HPDE6-E6E7 (cell line): ENCODE measurements at regions not wholly inside any gene's neighbourhood (a gene's known extent, or its start where the extent isn't known, plus 50 kb on each side); places are given as distances from the start of the nearest gene placed in this dataset.

ENCODE experiments used
- DNase-seq: peaks from one replicate; pipeline ENCODE4 v3.0.0; 2011; ENCODE audit warnings: missing footprints; ENCODE audit errors: extremely low spot score

DNA sequence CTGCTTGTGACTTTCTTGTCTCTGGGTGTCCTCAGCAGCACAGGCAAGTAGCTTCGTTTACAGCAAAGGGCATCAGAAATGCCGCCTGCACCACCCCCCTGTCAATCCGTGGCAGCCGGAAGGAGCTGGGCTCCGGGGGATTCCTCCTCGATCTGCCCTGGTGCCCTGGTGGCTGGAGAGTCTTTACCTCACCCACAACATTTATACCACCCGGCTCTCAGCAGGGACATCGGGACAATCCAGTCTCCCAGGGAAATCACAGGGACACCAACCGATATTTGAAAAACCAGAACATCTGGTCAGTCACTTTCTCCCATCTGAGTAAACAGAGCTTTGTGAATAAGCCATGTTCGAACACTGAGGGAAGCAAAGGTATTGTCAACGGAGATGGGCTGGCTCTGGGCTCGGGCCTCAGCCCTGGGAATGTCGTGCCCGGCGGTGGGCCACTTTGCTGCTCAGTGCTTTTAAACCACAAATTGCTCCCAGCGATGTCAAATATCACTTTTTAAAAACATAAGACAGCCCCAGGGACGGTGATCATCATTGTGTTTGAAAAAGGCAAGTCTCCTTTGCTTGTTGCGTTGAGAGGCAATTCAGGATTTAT lies 210.0 kb upstream of the SALL3 start:
- no peak for DNase-seq

DNA sequence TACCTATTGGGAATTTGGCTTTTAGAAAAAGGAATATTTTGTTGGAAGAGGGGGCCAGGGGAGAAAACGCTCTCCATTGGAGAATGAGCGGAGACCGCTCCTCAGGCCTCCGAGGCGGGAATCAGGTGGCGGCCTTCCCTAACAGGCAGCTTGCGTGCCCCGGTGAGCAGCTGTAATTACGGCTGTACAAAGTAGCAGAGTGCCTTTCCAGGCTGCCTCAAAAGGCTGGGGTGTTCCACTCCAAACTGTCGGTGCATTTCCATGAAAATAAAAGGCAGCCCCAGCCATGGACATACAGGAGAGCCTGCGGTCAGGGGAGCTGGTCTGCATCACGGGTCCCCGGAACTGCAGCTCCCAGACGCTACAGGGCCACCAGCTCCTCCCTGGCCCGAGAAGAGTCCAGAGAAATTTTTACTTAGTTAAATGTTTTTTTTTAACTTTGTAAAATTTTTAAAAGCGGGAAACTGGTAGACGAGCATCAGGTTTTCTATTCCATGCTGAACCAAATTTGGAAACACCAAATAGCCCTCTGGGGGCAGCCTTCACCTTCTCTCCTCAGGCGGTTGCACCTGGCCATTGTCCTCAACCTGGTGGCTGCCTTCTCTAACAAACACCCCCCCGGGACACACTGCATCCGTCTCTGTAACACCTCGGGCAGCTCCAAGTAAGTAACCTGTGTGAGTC lies 209.3 kb upstream of the SALL3 start:
- no peak for DNase-seq

DNA sequence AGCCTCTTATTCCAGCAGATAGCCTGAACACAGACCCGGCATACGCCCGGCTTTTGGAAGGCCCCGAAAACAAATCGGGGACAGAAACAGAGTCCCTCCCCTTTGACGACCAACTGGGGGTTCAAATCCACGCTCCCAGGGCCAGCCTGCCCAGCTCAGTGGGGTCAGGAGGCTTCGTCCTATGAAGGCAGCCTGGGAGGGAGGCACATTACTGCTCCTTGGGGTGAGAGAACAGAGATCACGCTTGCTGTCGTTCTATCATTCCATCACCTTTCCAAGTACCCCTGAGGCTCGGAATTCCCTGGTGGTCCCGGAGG lies 208.8 kb upstream of the SALL3 start:
- DNase-seq = no peak

DNA sequence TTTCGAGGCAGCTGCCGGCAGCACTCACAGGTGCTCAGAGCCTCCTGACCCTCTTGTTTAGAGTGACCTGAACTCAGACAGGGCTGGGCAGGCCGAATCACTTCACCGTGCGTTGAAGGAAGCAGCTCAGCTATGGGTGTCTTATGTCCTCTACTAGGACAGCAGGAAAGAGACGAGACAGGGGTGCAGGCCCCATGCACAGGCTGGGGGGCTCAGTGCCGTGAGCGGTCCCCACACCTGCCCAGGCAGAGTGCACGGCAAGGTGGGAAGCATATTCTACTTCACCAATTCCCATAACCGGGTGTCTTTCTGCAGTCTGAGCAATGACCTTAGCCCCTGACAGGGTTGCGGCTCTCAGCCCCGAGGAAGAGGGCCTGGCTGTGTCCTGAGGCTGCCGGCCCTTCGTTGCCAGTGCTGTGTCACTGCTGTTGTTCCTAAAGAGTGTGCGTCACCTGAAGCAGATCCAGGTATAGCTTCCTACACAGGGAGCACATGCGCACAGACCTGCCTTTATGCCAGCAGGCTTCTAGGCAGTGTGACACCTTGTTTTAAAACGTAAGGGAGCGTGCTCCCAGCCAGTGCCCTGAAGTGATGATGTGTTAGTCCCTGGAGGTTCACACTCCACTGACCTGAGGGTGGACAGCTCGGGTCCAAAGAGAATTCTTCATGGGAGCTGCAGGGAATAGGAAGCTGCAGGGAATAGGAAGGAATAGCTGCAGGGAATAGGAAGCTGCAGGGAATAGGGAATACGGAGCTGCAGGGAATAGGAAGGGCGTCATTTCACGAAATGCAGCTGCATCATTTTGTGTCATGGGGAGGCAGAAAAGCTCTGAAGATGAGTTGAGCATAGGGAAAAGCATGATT lies 207.9 kb upstream of the SALL3 start:
- DNase-seq = no peak

DNA sequence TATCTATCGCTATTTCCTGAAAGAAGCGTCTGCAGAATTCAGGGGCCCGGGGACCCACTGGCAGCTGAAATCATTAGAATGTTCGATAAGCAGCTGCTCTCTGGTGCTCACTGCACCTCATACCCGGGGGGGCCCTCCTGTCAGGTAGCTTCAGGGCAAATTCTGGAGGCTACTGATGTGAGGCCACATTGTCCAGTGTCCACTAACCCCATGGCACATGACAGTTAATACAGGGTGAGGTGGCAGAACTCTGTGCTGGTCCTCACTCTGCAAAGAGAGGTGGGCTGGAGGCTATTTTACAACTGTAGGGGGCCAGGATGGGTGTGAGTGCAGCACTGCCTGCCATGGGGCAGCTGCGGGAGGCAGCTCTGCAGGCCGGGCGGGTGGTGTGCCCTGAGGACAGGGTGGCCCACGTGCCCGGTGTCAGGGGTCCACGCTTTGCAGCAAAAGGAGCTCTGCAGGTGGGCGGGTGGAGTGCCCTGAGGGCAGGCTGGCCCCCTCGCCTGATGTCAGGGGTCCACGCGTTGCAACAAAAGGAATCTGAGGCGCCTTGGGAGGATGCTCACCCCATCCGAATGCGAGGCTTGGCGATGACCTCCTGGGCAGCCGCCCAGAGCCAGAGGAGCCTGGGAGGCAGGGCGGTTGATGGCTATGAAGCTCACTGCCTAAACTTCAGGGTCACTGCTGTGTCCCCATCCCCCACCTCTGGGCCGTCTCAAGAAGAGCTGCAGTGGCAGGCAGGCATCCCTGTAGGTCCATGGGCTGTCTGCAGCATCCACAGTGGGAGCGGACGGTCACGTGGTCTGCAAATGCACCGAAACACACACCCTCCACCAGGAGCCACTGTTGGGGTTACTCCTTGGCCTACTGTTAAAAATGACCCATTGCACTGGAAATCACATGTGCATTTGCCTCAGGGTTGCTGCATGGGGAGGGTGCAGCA lies 207.0 kb upstream of the SALL3 start:
- DNase-seq = no peak

DNA sequence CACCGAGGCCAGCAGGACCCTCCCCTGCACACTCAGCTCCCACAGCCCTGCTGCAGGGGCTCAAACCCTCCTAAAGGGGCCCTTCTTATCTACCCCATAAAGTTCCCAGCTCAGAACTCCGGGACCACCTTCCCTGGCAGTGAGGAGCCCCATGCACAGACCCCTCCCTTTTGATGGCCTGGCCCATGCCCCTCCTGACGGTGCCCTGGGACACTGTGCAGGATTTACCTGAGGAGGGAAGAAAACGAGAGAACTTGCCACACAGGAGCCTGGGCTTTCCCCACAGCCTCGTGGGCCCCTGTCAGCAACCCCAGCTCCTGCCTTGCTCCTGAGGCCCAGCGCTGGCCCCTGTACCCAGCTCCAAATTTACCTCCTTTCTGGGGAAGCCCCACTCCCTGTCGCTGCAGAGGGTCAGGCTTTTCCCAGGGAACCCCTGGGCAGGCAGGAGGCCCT lies 206.3 kb upstream of the SALL3 start:
- DNase-seq = no peak

DNA sequence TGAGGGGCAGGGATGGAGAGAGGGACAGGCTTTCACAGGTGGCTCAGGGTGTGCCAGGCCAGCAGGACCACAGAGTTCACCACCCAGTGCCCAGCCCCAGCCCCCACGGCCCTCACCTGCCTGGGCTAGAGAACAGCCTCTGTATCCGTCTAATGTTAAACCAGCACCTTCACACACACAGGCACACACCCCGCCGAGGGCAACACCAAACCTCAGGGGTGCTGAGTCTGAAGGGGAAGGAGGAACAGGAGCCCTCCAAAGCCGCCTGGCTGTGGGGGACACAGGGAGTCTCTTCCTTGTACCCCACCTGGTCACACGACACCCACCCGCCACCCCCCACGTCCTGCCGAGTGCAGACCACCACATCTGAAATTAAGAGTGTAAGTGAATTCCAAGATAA lies 205.8 kb upstream of the SALL3 start:
- DNase-seq = no peak

DNA sequence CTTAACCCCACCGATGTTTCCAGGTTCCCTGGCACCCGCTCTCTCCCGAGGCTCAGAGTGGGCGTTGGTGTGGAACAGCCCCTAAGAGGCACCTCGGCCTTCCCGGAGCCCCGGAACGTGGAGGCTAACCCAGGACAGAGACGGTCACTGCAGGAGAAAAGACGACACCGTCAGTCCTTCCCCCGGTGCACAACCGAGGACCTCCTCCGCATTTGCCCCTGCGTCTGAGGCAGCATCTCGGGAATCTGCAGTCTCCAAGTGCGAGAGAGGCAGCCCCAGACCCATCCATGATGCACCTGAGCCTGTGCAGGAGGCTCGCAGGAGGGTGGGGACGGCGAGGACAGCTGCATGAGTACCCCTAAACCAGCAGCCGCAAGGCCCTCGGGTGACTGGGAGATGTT lies 204.9 kb upstream of the SALL3 start:
- DNase-seq = no peak

DNA sequence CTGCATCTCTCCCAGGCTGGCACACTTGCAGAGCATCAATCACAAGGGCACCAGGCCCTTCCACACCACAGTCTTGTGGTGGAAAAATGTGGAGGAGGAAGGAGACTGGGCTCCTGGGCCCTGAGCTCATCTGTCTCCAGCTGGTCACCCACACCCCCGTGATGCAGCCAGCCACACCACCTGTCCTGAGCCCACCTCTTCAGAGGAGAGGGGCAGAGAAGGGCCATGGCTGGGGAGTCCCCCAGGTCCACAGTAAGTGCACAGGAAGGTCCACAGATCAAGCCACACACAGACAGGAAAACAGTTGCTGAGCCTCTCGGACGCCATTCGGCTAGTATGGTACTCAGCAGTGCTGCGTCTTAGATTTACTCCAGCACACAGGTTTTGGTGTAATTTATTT lies 203.5 kb upstream of the SALL3 start:
- no peak for DNase-seq

DNA sequence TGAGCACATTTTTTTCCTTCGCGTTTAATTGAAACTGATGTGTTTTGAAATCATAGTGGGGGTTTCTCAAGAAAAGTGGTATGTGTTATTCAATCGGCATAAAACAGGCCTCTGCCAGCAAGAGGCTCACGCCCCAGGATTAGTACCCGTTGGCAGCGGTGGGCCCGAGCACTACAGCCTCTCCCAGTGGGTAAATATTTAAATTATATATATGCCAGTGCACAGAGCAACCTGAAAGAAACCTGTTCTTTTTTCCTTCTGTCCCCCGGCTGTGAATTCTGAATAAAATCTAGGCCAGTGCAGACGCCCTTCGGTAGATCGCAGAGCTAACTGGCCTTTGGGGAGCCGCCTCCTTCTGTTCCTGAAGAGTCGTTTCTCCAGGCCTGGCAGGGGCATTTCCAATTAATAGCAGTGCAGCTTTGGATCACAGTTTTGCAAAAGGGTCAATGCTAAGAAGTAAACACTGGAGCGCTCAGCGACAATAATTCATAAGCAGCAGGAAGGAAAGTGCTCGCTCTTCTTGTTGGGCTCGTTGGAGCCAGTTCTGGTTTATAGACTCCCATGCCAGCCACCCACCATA lies 202.8 kb upstream of the SALL3 start:
- DNase-seq = no peak

DNA sequence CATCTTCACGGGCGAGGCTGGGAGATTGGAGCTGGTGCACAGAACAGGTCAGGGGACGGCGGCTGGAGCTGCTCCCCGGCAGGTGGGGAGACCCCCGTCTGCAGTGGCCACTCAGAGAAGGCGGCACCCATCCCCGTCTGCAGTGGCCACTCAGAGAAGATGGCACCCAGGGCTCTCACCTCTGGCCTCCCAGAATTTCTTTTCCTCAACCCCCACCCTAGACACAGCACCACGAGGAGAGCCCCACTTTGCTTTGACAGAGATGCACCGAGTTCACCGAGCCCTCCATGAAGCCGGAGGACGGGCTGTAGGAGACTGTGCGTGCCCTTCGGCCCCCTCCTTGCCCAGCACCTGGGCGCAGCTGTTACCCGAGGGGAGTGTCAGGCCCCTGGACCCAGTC lies 201.6 kb upstream of the SALL3 start:
- no peak for DNase-seq

DNA sequence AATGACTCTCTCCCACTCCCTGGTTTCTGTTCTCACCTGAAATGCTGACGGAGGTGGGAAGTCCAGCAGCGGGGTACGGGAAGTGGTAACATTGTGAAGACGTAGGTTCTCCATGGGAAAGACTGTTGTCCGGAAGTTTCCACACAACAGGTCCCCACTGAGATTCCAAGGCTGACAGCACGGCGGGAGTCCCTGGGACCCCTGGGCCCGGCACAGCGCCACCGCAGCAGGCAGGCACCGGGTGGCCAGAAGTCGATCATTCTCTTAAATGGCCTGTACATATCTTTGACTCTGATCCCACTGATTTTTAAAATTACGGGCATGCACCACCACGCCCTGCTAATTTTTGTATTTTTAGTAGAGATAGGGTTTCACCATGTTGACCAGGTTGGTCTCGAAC lies 201.0 kb upstream of the SALL3 start:
- DNase-seq = no peak

DNA sequence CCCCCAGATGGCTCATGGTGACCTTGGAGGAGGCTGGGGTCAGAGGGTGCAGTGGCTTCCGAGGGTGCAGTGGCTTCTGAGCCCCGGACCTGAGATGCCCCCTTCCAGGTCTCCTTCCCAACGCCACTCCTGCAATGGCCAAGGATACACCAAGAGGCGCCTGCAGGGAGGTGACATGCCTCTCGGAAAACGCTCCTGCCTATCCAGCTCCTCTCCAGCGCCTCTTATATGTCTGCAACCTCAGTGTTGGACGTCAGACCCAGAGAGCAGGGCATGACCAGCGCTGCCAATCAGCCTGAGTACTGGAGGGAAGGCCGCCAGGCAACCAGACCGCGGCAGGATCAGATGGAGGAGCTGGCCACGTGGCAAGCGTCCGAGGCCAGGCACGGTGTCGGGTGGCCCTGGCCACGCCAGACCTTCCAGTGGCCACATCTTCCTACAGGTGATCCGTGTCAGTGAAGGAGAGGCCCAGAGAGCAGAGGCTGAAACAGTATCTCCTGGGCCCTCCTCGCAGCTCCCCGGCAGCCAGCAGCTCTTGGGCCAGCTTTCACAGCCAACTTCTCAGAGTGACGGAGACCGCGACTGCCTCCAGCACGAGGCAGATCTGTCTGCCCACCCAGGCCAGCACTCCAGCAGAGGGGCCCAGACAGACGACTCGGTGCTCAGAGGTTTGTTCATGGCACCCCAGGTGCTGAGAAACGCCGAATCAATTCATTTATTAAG lies 199.5 kb upstream of the SALL3 start:
- DNase-seq = no peak

DNA sequence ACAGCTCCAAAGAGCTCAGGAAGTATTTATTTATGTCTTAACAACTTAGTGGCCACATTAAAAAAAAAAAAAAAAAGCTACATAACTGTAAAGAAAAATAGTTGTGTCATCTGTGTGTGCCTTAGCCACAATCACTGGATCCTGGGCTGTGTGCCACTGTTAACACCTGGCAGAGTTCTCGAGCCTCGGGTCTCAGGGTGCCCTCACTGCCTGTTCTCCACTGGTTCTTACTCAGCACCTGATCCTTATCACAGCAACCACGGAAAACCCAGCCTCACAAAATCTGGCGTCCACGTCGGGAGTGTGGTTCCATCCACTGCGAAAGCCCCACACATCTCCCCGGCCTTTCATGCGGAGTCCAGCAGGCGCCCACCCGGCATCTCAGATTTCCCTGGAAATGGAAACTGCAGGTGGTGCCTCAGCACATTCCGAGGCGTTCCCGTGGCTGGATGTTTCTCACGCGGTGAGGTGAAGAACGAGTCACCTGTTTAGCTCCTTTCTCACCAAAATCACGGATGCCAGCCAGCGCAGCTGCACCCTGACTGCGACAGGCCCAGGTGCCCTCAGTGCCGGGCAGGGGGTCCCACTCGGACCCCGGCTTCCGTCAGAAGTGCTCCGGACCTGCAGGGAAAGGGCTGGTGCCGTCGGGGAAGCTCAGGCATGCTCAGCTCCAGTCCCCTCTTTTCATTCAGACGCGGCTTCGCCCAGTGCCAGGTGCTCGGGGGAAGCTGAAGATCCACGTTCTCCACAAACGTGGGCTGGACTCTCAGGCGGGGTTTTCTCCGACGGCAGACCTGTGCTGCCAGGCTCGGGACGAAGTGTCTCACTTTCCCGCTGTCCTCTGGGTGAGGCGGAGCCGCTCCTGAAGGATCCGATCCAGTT lies 198.7 kb upstream of the SALL3 start:
- no peak for DNase-seq

DNA sequence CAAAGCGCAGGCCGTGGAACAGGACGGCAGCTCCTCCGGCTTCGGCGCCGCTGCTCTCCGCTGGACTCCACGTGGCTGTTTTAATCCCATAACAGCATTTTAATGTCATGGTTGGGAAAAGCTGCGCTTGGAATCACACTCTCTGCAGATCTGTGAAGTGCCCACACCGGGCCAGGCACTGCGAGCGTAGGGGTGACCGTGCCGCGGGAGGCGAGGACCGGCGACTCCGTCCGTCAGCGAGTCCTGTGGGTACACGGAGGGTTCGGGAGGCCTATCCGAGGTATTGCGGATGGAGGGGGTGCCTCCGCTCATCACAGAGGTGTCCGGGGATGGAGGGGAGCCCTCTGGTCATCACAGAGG lies 198.0 kb upstream of the SALL3 start:
- no peak for DNase-seq

DNA sequence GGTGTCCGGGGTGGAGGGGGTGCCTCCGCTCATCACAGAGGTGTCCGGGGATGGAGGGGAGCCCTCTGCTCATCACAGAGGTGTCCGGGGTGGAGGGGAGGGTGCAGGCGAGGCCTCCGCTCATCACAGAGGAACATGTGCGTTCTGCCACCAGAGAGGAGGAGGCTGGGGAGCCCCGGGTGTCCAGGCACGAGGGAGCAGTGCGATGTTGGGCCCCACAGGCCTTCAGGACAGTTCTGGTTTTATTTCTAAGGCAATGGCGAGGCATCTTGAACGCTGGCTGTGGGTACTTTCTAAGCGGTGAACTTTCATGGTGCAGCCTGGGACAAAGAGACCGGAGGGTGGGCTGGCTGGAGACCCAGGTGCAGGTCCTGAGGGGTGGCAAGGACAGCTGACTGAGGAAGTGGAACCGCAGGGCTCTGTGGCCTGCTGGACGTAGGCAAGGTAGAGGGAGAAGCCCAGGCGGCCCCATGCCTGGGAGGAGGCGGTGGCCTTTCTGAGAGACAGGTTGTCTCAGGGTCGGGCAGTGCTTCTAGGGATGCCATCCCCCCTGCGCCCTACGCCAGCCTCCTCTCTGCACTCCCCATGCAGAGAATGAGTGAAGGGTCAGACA lies 196.6 kb upstream of the SALL3 start:
- DNase-seq = no peak

DNA sequence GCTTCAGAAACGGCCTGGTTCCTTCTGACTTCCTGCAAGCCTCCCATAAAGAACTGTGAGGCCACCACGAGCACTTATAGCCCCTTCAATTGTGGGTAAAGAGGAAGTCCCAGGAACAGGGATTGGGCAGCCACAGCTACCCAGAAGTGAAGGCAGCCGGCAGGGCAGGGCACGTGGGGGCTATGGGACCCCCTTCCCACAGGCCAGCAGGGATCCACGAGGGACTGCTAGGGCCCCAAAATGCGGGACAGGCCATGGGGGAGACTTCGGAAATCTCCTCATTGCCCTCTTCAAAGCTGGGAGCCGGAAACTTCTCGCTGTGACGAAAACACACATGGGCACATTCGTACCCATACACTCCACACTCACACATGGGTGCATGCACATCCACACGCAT lies 196.1 kb upstream of the SALL3 start:
- DNase-seq = no peak

DNA sequence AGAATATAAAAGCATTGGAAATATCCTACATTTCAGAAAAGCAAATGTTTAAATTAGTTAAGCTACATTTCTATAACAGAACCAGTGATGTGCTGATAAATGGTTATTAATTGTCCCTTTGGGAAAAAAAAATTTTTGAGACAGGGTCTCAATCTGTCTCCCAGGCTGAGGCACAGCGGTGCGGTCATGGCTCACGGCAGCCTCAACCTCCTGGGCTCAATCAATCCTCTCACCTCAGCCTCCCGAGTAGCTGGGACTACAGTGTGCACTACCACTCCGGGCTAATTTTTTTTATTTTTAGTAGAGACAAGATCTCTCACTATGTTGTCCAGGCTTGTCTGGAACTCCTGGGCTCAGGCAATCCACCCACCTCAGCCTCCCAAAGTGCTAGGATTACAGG lies 194.8 kb upstream of the SALL3 start:
- no peak for DNase-seq

DNA sequence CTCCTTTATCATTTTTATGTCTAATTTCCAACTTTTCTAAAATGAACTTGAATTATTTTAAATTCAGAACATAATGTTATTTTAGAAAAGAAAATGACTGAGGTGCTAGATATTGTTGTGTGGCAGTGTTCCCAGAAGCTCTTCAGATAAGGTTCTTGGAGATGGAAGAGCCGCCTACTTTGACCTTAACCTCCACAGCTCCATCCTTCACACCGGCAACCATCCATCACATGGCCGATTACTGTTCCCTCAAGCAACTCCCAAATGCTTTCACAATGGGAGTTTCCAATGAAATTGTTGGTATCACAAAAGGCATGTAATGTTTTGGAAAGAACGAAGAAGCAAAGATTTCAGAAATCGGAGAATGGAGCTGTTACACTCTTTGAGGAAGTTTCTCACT lies 193.9 kb upstream of the SALL3 start:
- DNase-seq = no peak

DNA sequence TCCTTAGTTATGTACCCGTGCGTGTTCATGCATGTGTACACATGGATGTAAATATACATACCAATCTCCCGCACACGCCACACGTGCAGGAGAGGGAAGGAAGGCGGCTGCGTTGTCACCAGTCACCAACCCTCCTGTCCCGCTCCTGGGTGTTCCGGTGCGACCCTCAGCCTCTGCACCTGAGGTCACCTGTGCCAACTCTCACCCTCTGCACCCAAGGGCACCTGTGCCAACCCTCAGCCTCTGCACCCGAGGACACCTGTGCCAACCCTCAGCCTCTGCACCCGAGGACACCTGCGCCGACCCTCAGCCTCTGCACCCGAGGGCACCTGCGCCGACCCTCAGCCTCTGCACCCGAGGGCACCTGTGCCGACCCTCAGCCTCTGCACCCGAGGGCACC lies 192.8 kb upstream of the SALL3 start:
- no peak for DNase-seq
